ENCODE measurements at regions not wholly inside any gene's neighbourhood (a gene's known extent, or its start where the extent isn't known, plus 50 kb on each side); places are given as distances from the start of the nearest gene placed in this dataset.

DNA sequence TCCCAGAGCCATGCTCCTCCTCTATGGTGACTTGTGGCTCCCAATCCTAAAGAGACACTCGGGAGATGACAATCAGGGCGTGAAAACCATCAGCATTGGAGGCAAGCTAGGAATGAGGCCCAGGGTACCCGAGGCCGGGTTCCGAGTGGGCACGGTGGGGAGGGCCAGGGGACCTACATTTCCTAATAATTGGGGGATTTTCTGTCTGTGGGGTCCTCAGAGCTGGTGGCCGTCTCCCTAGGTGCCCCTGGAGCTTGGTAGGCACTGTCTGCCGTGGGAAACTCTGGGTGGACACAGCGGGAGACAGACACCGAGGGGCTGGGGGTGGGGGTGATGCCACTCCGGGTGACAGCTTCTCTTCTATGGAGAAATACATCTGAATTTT lies 312.5 kb upstream of the TNRC6C start:
- Histone ChIP-seq H3K9ac (ENCODE audit: insufficient read depth in 1 of 2, low read depth in 2 of 2, low read length in 2 of 2) (no peak overlapping the region), H3K27me3 (ENCODE audit: control insufficient read depth in 2 of 2, insufficient read depth in 2 of 2, low read length in 2 of 2) (peaks cover 18 to 71% of the 10 kb centered on the region in 2 experiments; a peak in 4 of 5 replicates), H3K4me3 (no peak overlapping the region), H4K20me1 (replicated peaks; ENCODE audit: control insufficient read depth, insufficient read depth, low read length) (no peaks in the 10 kb centered on the region), H3K79me2 (ENCODE audit: control insufficient read depth, insufficient read depth, low read length) (no peaks in the 10 kb centered on the region), H3K36me3 (ENCODE audit: control insufficient read depth, insufficient read depth, low read length) (no peaks in the 10 kb centered on the region), H2AFZ (ENCODE audit: low read depth, low read length) (no peak overlapping the region), H3K9me3 (replicated peaks; ENCODE audit: control insufficient read depth, insufficient read depth, low read depth, low read length) (no peaks in the 10 kb centered on the region), H3K27ac (ENCODE audit: extremely low read depth, low read depth, low read length) (no peak overlapping the region), H3K4me1 (replicated peaks in 1 of 2; ENCODE audit: control insufficient read depth in 2 of 2, insufficient read depth in 2 of 2, low read length in 2 of 2) (no peaks in the 10 kb centered on the region), H3K4me2 (ENCODE audit: insufficient read depth, low read length) (no peak overlapping the region), H3K9me1 (ENCODE audit: control insufficient read depth, insufficient read depth, low read length) (no peaks in the 10 kb centered on the region)
- CTCF ChIA-PET (ENCODE audit: low intra/inter-chr PET ratio) = no interaction called here
- POLR2A ChIA-PET = interaction anchor here (0.7 kb wide), 1 partner anchor 41 kb away, joined by 3 read pairs; no protein-coding TSS in a partner anchor
- DNase-seq (ENCODE audit: extremely low read depth in 1 of 4, low spot score in 3 of 4) (no peak), FAIRE-seq (no peak), ATAC-seq (no peak)
- TF ChIP-seq, protein P1, sequence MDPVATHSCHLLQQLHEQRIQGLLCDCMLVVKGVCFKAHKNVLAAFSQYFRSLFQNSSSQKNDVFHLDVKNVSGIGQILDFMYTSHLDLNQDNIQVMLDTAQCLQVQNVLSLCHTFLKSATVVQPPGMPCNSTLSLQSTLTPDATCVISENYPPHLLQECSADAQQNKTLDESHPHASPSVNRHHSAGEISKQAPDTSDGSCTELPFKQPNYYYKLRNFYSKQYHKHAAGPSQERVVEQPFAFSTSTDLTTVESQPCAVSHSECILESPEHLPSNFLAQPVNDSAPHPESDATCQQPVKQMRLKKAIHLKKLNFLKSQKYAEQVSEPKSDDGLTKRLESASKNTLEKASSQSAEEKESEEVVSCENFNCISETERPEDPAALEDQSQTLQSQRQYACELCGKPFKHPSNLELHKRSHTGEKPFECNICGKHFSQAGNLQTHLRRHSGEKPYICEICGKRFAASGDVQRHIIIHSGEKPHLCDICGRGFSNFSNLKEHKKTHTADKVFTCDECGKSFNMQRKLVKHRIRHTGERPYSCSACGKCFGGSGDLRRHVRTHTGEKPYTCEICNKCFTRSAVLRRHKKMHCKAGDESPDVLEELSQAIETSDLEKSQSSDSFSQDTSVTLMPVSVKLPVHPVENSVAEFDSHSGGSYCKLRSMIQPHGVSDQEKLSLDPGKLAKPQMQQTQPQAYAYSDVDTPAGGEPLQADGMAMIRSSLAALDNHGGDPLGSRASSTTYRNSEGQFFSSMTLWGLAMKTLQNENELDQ (CRISPR knock-in tag; IDR thresholded peaks at IDR 0.05; ENCODE audit: borderline replicate concordance) = no peak
- 2% methylated on average over 8 of the region's 11 CpGs for WGBS (ENCODE audit: insufficient coverage, low coverage, missing lambda C conversion rate)
- intact Hi-C loops (cut with micrococcal nuclease) = no loop called here
- BruUV-seq (replicated peaks) = no TSS peak
- in situ Hi-C loops (cut with MboI) = no loop called here

DNA sequence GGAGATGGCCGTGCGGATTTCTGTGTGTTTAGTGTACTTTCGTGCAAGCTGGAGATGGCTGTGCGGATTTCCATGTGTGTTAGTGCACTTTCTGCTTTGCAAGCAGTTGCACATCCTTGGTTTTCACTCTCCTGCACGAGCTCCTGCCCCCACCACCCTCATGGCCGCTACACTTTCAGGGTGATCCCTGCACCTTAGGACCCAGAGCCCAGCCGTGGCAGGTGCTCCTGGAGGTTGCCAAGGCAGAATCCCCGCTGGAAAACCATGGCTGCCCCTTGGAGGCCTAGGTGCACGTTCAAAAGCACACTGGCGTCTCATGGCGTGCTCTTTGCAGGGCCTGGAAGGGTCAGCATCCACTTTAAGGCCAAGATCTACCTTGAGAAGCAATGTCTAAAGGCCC lies 311.0 kb upstream of the TNRC6C start:
- Histone ChIP-seq H3K27ac (ENCODE audit: extremely low read depth, low read depth, low read length) (no peak overlapping the region), H3K4me3 (no peak overlapping the region), H3K9me1 (ENCODE audit: control insufficient read depth, insufficient read depth, low read length) (no peaks in the 10 kb centered on the region), H4K20me1 (replicated peaks; ENCODE audit: control insufficient read depth, insufficient read depth, low read length) (no peaks in the 10 kb centered on the region), H2AFZ (ENCODE audit: low read depth, low read length) (no peak overlapping the region), H3K9me3 (replicated peaks; ENCODE audit: control insufficient read depth, insufficient read depth, low read depth, low read length) (no peaks in the 10 kb centered on the region), H3K79me2 (ENCODE audit: control insufficient read depth, insufficient read depth, low read length) (no peaks in the 10 kb centered on the region), H3K9ac (ENCODE audit: insufficient read depth in 1 of 2, low read depth in 2 of 2, low read length in 2 of 2) (no peak overlapping the region), H3K4me1 (replicated peaks in 1 of 2; ENCODE audit: control insufficient read depth in 2 of 2, insufficient read depth in 2 of 2, low read length in 2 of 2) (no peaks in the 10 kb centered on the region), H3K36me3 (ENCODE audit: control insufficient read depth, insufficient read depth, low read length) (no peaks in the 10 kb centered on the region), H3K27me3 (ENCODE audit: control insufficient read depth in 2 of 2, insufficient read depth in 2 of 2, low read length in 2 of 2) (peaks cover 18 to 60% of the 10 kb centered on the region in 2 experiments; a peak in 4 of 5 replicates), H3K4me2 (ENCODE audit: insufficient read depth, low read length) (no peak overlapping the region)
- in situ Hi-C loops (cut with MboI) = no loop called here
- ChIA-PET POLR2A (no interaction called here), CTCF (ENCODE audit: low intra/inter-chr PET ratio) (no interaction called here)
- 0% methylated on average over 10 of the region's 11 CpGs for WGBS (ENCODE audit: insufficient coverage, low coverage, missing lambda C conversion rate)
- no peak for ATAC-seq
- TF ChIP-seq DDX20 (tag; IDR thresholded peaks at IDR 0.05; ENCODE audit: low read depth) (no peak), ZNF224 (CRISPR knock-in tag; IDR thresholded peaks at IDR 0.05) (no peak), NCOA2 (IDR thresholded peaks at IDR 0.05; ENCODE audit: partially characterized antibody in 2 of 2) (no peak), PTBP1 (IDR thresholded peaks at IDR 0.05; ENCODE audit: low read depth, low read length) (no peak), POLR2AphosphoS5 (IDR thresholded peaks at IDR 0.05; ENCODE audit: control insufficient read depth, insufficient read depth, low read depth, low read length) (no peak), BMI1 (IDR thresholded peaks at IDR 0.05; ENCODE audit: low read length) (no peak), POLR2AphosphoS2 (IDR thresholded peaks at IDR 0.05; ENCODE audit: low read length) (no peak)
- TF ChIP-seq, protein P2, sequence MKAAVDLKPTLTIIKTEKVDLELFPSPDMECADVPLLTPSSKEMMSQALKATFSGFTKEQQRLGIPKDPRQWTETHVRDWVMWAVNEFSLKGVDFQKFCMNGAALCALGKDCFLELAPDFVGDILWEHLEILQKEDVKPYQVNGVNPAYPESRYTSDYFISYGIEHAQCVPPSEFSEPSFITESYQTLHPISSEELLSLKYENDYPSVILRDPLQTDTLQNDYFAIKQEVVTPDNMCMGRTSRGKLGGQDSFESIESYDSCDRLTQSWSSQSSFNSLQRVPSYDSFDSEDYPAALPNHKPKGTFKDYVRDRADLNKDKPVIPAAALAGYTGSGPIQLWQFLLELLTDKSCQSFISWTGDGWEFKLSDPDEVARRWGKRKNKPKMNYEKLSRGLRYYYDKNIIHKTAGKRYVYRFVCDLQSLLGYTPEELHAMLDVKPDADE (conservative IDR thresholded peaks at IDR 0.05; ENCODE audit: control insufficient read depth, low read depth, low read length) = no peak
- TF ChIP-seq, protein P3, sequence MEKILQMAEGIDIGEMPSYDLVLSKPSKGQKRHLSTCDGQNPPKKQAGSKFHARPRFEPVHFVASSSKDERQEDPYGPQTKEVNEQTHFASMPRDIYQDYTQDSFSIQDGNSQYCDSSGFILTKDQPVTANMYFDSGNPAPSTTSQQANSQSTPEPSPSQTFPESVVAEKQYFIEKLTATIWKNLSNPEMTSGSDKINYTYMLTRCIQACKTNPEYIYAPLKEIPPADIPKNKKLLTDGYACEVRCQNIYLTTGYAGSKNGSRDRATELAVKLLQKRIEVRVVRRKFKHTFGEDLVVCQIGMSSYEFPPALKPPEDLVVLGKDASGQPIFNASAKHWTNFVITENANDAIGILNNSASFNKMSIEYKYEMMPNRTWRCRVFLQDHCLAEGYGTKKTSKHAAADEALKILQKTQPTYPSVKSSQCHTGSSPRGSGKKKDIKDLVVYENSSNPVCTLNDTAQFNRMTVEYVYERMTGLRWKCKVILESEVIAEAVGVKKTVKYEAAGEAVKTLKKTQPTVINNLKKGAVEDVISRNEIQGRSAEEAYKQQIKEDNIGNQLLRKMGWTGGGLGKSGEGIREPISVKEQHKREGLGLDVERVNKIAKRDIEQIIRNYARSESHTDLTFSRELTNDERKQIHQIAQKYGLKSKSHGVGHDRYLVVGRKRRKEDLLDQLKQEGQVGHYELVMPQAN (IDR thresholded peaks at IDR 0.05; ENCODE audit: borderline replicate concordance) = no peak
- BruUV-seq (replicated peaks) = no TSS peak
- intact Hi-C loops (cut with micrococcal nuclease) = no loop called here
- no peak for FAIRE-seq
- DNase-seq (ENCODE audit: extremely low read depth in 1 of 4, low spot score in 3 of 4) = no peak
